ENCODE measurements at regions not wholly inside any gene's neighbourhood (a gene's known extent, or its start where the extent isn't known, plus 50 kb on each side); places are given as distances from the start of the nearest gene placed in this dataset.

DNA sequence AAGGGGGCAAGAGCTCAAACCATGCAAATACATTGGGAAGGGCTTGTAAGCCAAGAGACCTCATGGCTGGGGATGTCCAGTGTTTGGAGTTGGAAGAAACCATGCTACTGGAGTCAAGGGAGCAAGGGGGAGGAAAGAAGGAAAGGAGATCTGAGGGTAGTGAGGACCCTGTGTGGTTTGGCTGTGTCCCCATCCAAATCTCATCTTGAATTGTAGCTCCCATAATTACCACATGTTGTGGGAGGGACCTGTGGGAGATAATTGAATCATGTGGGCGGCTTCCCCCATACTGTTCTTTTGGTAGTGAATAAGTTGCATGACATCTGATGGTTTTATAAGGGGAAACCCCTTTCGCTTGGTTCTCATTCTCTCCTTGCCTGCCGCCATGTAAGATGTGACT lies 56.5 kb upstream of the ADRB1 start:
- peaks cover 28% of the 10 kb centered on the region for H3K4me1 ChIP-seq (ENCODE audit: insufficient read depth, low read length, poor library complexity, severe bottlenecking)
- H3K9me3 ChIP-seq (ENCODE audit: insufficient read depth, low read depth, low read length): no peaks in the 10 kb centered on the region; the same call in 1 of the 2 replicates
- H3K27me3 ChIP-seq (ENCODE audit: insufficient read depth, low read length, poor library complexity, severe bottlenecking): no peaks in the 10 kb centered on the region
- H3K4me2 ChIP-seq (ENCODE audit: low read depth, low read length, poor library complexity, severe bottlenecking): no peak overlapping the region
- TF ChIP-seq, protein P1, sequence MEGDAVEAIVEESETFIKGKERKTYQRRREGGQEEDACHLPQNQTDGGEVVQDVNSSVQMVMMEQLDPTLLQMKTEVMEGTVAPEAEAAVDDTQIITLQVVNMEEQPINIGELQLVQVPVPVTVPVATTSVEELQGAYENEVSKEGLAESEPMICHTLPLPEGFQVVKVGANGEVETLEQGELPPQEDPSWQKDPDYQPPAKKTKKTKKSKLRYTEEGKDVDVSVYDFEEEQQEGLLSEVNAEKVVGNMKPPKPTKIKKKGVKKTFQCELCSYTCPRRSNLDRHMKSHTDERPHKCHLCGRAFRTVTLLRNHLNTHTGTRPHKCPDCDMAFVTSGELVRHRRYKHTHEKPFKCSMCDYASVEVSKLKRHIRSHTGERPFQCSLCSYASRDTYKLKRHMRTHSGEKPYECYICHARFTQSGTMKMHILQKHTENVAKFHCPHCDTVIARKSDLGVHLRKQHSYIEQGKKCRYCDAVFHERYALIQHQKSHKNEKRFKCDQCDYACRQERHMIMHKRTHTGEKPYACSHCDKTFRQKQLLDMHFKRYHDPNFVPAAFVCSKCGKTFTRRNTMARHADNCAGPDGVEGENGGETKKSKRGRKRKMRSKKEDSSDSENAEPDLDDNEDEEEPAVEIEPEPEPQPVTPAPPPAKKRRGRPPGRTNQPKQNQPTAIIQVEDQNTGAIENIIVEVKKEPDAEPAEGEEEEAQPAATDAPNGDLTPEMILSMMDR (conservative IDR thresholded peaks at IDR 0.05; ENCODE audit: low read length): no peak
- TF ChIP-seq EZH2phosphoT487 (IDR thresholded peaks at IDR 0.05; ENCODE audit: borderline replicate concordance): no peak
- no peaks in the 10 kb centered on the region for H3F3A ChIP-seq (ENCODE audit: low read depth)
- no peaks in the 10 kb centered on the region for H4K20me1 ChIP-seq (ENCODE audit: insufficient read depth, low read length, poor library complexity, severe bottlenecking)
- no peak overlapping the region for H2AFZ ChIP-seq (ENCODE audit: low read length)
- no peak overlapping the region for H3K9ac ChIP-seq (ENCODE audit: low read depth, low read length, poor library complexity, severe bottlenecking)
- no peaks in the 10 kb centered on the region for H3K36me3 ChIP-seq (ENCODE audit: insufficient read depth, low read length)
- H3K4me3 ChIP-seq (ENCODE audit: low read length, poor library complexity, severe bottlenecking): no peak overlapping the region
- no peaks in the 10 kb centered on the region for H3K79me2 ChIP-seq (ENCODE audit: insufficient read depth, low read length)
- H3K9me2 ChIP-seq (replicated peaks; ENCODE audit: low read depth, low read length): no peaks in the 10 kb centered on the region

DNA sequence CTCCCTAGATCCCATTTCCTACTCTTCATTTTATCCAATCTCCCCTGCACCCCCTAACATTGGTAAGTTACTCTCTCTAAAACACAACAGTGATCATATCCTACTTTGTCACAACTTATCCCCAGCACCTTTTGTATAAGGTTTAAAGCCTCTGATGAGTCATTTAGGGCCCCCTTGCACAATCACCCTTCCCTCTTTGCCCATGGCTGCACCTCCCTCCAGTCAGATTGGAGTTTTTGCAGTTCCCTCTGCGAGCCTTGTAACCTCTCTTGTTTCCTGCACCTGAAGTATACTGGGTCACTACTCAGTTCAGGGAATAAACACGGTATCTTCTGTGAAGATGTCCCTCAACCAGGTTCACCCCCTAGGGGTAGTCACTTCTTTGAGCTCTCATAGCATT lies 55.9 kb upstream of the ADRB1 start:
- Histone ChIP-seq H3K9me3 (ENCODE audit: insufficient read depth, low read depth, low read length) (no peaks in the 10 kb centered on the region; the same call in 1 of the 2 replicates), H3F3A (ENCODE audit: low read depth) (no peaks in the 10 kb centered on the region), H3K4me1 (ENCODE audit: insufficient read depth, low read length, poor library complexity, severe bottlenecking) (peaks cover 22% of the 10 kb centered on the region), H3K4me3 (ENCODE audit: low read length, poor library complexity, severe bottlenecking) (no peak overlapping the region), H3K27me3 (ENCODE audit: insufficient read depth, low read length, poor library complexity, severe bottlenecking) (no peaks in the 10 kb centered on the region), H3K9me2 (replicated peaks; ENCODE audit: low read depth, low read length) (no peaks in the 10 kb centered on the region), H3K36me3 (ENCODE audit: insufficient read depth, low read length) (no peaks in the 10 kb centered on the region), H3K4me2 (ENCODE audit: low read depth, low read length, poor library complexity, severe bottlenecking) (no peak overlapping the region), H3K79me2 (ENCODE audit: insufficient read depth, low read length) (no peaks in the 10 kb centered on the region), H4K20me1 (ENCODE audit: insufficient read depth, low read length, poor library complexity, severe bottlenecking) (no peaks in the 10 kb centered on the region), H3K9ac (ENCODE audit: low read depth, low read length, poor library complexity, severe bottlenecking) (no peak overlapping the region), H2AFZ (ENCODE audit: low read length) (no peak overlapping the region)
- no peak for TF ChIP-seq EZH2phosphoT487 (IDR thresholded peaks at IDR 0.05; ENCODE audit: borderline replicate concordance)
- TF ChIP-seq, protein P1 (conservative IDR thresholded peaks at IDR 0.05; ENCODE audit: low read length): no peak

DNA sequence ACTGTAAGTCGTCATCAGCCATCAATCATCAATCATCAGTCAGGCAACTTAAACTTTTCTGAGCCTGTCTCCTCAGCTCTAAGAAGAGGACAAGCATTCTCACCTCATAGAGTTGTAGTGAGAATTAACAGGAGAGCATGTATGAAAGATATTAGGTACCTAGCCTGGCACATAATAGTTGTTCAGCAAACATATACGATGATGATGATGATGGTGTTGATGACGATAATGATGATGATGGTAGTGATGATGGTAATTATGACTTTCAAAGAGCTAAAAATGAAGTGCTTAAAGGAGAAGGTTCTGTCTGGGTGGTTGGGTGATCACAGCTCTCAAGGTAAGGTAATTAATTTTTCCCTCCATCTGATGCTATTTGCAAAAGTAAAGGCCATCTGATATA lies 55.1 kb upstream of the ADRB1 start:
- H3K4me2 ChIP-seq (ENCODE audit: low read depth, low read length, poor library complexity, severe bottlenecking): no peak overlapping the region

More for the DNA sequence above, 55.1 kb upstream of the ADRB1 start:
- H3K36me3 ChIP-seq (ENCODE audit: insufficient read depth, low read length): no peaks in the 10 kb centered on the region
- H3K27me3 ChIP-seq (ENCODE audit: insufficient read depth, low read length, poor library complexity, severe bottlenecking): no peaks in the 10 kb centered on the region
- H3K9ac ChIP-seq (ENCODE audit: low read depth, low read length, poor library complexity, severe bottlenecking): no peak overlapping the region
- no peak for TF ChIP-seq EZH2phosphoT487 (IDR thresholded peaks at IDR 0.05; ENCODE audit: borderline replicate concordance)
- TF ChIP-seq, protein P1 (conservative IDR thresholded peaks at IDR 0.05; ENCODE audit: low read length): no peak
- no peaks in the 10 kb centered on the region for H3F3A ChIP-seq (ENCODE audit: low read depth)
- no peaks in the 10 kb centered on the region for H3K9me2 ChIP-seq (replicated peaks; ENCODE audit: low read depth, low read length)
- peaks cover 16% of the 10 kb centered on the region for H3K4me1 ChIP-seq (ENCODE audit: insufficient read depth, low read length, poor library complexity, severe bottlenecking)
- H4K20me1 ChIP-seq (ENCODE audit: insufficient read depth, low read length, poor library complexity, severe bottlenecking): no peaks in the 10 kb centered on the region
- no peak overlapping the region for H3K4me3 ChIP-seq (ENCODE audit: low read length, poor library complexity, severe bottlenecking)
- no peaks in the 10 kb centered on the region for H3K79me2 ChIP-seq (ENCODE audit: insufficient read depth, low read length)
- no peaks in the 10 kb centered on the region; the same call in 1 of the 2 replicates for H3K9me3 ChIP-seq (ENCODE audit: insufficient read depth, low read depth, low read length)
- no peak overlapping the region for H2AFZ ChIP-seq (ENCODE audit: low read length)
